IPS DF 6.9 (cell line): ENCODE measurements at regions not wholly inside any gene's neighbourhood (a gene's known extent, or its start where the extent isn't known, plus 50 kb on each side); places are given as distances from the start of the nearest gene placed in this dataset.

Source experiments
- DNase-seq: peaks from one replicate; pipeline ENCODE4 v3.0.0-alpha.2; 2013; ENCODE audit warnings: low read depth, low spot score
- H3K27ac ChIP-seq: one replicate; pipeline ENCODE4 v1.5.1; 2013; ENCODE audit warnings: low read length, control low read depth
- H3K27me3 ChIP-seq: 2 replicates; pipeline ENCODE4 v1.6.1; 2013; ENCODE audit warnings: mild to moderate bottlenecking, low read length; ENCODE audit not compliant: control insufficient read depth, insufficient read depth
- H3K36me3 ChIP-seq: 2 replicates; pipeline ENCODE4 v1.6.1; 2013; ENCODE audit warnings: low read length; ENCODE audit not compliant: control insufficient read depth, insufficient read depth
- H3K4me1 ChIP-seq: 2 replicates; pipeline ENCODE4 v1.6.1; 2013; ENCODE audit warnings: low read length; ENCODE audit not compliant: control insufficient read depth, insufficient read depth
- H3K4me3 ChIP-seq: 2 replicates; pipeline ENCODE4 v1.5.1; 2013; ENCODE audit warnings: mild to moderate bottlenecking, low read length
- H3K9me3 ChIP-seq: 2 replicates; pipeline ENCODE4 v1.6.1; 2013; ENCODE audit warnings: low read length, inconsistent platforms; ENCODE audit not compliant: control insufficient read depth, insufficient read depth
- WGBS: extraction: QIAGEN DNeasy Blood & Tissue Kit; methylation state at CpG from one replicate; pipeline ENCODE4 v1.1.7; 2013; ENCODE audit warnings: mixed read lengths, missing lambda C conversion rate; ENCODE audit not compliant: insufficient read length, insufficient coverage; 5-methylcytosine and 5-hydroxymethylcytosine counted together

DNA sequence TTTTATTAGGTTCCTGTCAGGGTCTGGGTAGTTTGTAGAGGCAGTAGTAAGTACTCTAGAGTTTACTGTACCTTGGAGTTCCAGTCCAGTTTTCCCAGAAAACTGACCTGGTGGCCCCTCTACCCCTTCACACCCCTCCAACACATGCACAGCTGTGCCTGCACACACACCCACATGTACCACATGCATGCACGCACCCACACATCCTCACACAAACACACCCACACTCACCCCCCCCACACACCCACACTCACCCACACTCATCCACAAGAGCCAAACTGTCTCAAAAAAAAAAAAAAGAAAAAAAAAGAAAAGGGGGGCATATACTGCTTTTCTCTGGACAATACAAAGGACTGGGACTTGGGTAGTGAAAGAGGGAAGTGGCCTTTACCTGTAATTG, 570.5 kb downstream of the QKI start:
- no peak for DNase-seq
- H3K4me3 ChIP-seq: no peak overlapping the region
- no peaks in the 10 kb centered on the region for H3K9me3 ChIP-seq
- H3K27ac ChIP-seq: no peak overlapping the region
- no CpG with 5 or more reads among the region's 1 CpG for WGBS
- no peaks in the 10 kb centered on the region for H3K27me3 ChIP-seq
- no peaks in the 10 kb centered on the region for H3K4me1 ChIP-seq
- H3K36me3 ChIP-seq: no peaks in the 10 kb centered on the region

- H3K4me1 ChIP-seq: no peaks in the 10 kb centered on the region
- no peak for DNase-seq
- H3K27me3 ChIP-seq: no peaks in the 10 kb centered on the region
- no peaks in the 10 kb centered on the region for H3K9me3 ChIP-seq
- H3K4me3 ChIP-seq: no peak overlapping the region
- H3K27ac ChIP-seq: no peak overlapping the region
- H3K36me3 ChIP-seq: no peaks in the 10 kb centered on the region
- no CpG with 5 or more reads among the region's 9 CpGs for WGBS
Observed at GRCh38 chr6:163984124-163984936, 569.8 kb downstream of the QKI start.

GRCh38 chr6:163983679-163984078, 569.2 kb downstream of the QKI start:
- WGBS: no CpG with 5 or more reads among the region's 10 CpGs
- Histone ChIP-seq H3K4me3 (no peak overlapping the region), H3K4me1 (no peaks in the 10 kb centered on the region), H3K36me3 (no peaks in the 10 kb centered on the region), H3K27me3 (no peaks in the 10 kb centered on the region), H3K9me3 (no peaks in the 10 kb centered on the region), H3K27ac (no peak overlapping the region)
- DNase-seq: no peak

GRCh38 chr6:163974322-163974721, 559.8 kb downstream of the QKI start:
- Histone ChIP-seq H3K4me3 (no peak overlapping the region), H3K4me1 (no peaks in the 10 kb centered on the region), H3K9me3 (no peaks in the 10 kb centered on the region), H3K36me3 (no peaks in the 10 kb centered on the region), H3K27ac (no peak overlapping the region), H3K27me3 (no peaks in the 10 kb centered on the region)
- no peak for DNase-seq
- no CpG with 5 or more reads among the region's 2 CpGs for WGBS

GRCh38 chr6:163971841-163972838, 557.6 kb downstream of the QKI start:
- Histone ChIP-seq H3K27ac (no peak overlapping the region), H3K27me3 (no peaks in the 10 kb centered on the region), H3K36me3 (no peaks in the 10 kb centered on the region), H3K4me1 (no peaks in the 10 kb centered on the region), H3K9me3 (no peaks in the 10 kb centered on the region), H3K4me3 (no peak overlapping the region)
- DNase-seq: no peak
- no CpG with 5 or more reads among the region's 59 CpGs for WGBS

DNA sequence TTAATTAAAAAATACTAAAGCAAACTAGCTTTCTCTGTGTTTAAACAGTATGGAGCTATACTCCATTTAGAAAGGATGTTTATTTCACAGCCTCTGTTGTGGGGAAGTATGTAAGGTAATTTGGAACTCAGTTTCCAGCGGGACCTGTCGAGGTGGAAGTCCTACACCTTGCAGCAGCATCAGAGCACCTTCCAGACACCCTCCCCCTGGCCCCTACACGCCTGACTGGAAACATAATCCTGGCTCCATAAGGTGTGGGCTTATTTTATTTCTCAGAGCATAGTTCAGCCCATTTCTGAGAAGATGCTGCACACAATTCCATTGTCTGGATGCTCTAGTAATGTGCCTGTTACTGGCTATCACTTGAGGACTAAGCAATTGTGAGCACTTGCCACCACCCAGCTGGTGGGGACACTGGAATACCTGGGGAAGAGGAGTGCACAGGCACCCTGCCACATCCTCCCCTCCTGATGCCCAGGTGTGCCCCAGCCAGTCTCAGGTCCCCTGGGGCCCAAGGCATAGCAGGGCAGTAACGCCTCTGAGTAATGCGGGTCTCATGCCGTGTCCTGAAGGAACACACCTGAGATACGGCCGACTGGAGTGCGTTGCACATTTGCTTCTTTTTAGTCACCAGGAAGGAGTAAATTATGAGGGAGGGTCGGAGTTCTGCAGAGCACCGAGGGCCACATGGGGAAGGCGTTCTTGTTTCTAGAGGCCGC, 556.5 kb downstream of the QKI start:
- no peak for DNase-seq
- WGBS: no CpG with 5 or more reads among the region's 13 CpGs
- H3K4me1 ChIP-seq: no peaks in the 10 kb centered on the region

DNA sequence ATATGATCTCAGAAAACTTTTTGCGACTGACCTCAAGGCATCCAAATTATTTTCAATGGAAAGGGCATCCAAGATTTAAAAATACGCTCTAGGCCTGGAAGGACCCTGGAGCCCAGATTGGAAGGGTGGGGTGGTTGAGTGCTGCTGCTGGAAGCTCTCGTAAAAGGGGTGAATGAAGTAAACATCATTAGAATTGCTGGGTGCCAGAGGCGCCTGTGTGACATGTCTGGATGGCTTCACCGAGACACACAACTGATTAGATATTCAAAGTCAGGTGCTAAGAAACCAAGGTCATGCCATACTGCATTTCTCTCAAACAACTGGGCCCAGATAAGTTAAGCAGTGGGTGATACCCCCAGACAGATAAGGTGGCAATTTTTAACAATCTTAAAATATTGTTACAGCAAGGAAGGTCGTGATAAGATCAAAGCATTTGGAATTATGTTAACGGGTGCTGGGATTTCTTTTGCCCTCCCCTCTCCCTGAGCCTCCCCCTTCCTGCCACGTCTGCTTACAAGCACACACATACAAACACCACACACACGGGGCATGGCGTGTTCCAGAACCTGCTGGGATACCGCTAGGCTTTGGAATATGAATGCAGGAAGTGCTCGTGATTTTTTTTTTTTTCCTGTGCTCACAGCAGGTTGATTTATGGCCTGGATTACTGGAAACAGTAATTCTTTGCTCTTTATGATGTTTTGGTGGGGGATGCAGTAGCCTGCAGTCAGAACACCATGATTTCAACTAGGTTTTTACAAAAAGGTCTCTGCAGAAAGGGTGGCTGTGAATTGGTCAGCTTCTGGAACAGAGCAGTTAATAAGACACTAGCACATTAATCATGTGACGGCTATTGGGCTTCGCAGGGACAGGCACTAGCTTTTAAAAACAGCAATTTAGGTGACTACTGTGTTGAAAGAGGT, 551.2 kb downstream of the QKI start:
- Histone ChIP-seq H3K4me3 (no peak overlapping the region), H3K27ac (no peak overlapping the region), H3K27me3 (no peaks in the 10 kb centered on the region), H3K9me3 (no peaks in the 10 kb centered on the region), H3K36me3 (no peaks in the 10 kb centered on the region), H3K4me1 (no peaks in the 10 kb centered on the region)
- DNase-seq: no peak
- WGBS: no CpG with 5 or more reads among the region's 14 CpGs

More for the DNA sequence above, 556.5 kb downstream of the QKI start:
- H3K9me3 ChIP-seq: no peaks in the 10 kb centered on the region
- no peaks in the 10 kb centered on the region for H3K36me3 ChIP-seq
- H3K27ac ChIP-seq: no peak overlapping the region
- H3K27me3 ChIP-seq: no peaks in the 10 kb centered on the region
- no peak overlapping the region for H3K4me3 ChIP-seq

DNA sequence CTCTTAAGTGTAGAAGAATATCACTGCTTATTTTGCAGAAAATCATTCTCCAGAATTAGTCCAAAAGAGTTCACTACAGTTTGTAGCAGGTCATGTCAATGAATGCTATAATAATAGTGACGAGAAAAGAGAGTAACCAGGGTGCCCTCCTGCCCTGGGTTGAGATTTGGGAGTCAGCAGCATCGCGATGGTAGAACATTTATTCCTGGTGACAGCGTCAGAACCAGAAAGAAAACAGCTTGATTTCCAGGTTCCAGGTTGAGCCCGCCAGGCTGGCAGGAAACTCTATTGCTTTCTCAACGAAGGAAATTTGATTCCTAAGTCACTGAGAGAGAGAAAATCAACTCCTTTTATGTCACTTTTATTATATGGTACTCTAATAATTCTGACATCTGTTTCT, 550.3 kb downstream of the QKI start:
- Histone ChIP-seq H3K9me3 (no peaks in the 10 kb centered on the region), H3K27ac (no peak overlapping the region), H3K27me3 (no peaks in the 10 kb centered on the region), H3K36me3 (no peaks in the 10 kb centered on the region), H3K4me1 (no peaks in the 10 kb centered on the region), H3K4me3 (no peak overlapping the region)
- no peak for DNase-seq
- WGBS: no CpG with 5 or more reads among the region's 6 CpGs

GRCh38 chr6:163963205-163964120, 548.9 kb downstream of the QKI start:
- WGBS: no CpG with 5 or more reads among the region's 23 CpGs
- H3K36me3 ChIP-seq: no peaks in the 10 kb centered on the region
- H3K4me1 ChIP-seq: no peaks in the 10 kb centered on the region; the same call in 1 of the 2 replicates
- H3K27ac ChIP-seq: no peak overlapping the region
- no peaks in the 10 kb centered on the region for H3K27me3 ChIP-seq
- H3K9me3 ChIP-seq: no peaks in the 10 kb centered on the region
- H3K4me3 ChIP-seq: no peak overlapping the region
- DNase-seq: no peak
